ENCODE measurements at regions not wholly inside any gene's neighbourhood (a gene's known extent, or its start where the extent isn't known, plus 50 kb on each side); places are given as distances from the start of the nearest gene placed in this dataset.

- no peak for TF ChIP-seq CTCF (IDR thresholded peaks at IDR 0.05)
- no peak overlapping the region for H3K4me3 Mint-ChIP-seq (ENCODE audit: unreplicated experiment)
- peaks cover 9% of the 10 kb centered on the region for H3K9me3 Mint-ChIP-seq (ENCODE audit: low read depth)
- no peaks in the 10 kb centered on the region for H3K36me3 Mint-ChIP-seq (ENCODE audit: low read depth)
- DNase-seq (ENCODE audit: low spot score): no peak
- no peaks in the 10 kb centered on the region for H3K27me3 Mint-ChIP-seq (ENCODE audit: low read depth)
- H3K4me1 Mint-ChIP-seq (ENCODE audit: low read depth): no peaks in the 10 kb centered on the region
- H3K27ac Mint-ChIP-seq (ENCODE audit: unreplicated experiment): no peak overlapping the region
Observed at GRCh38 chr3:877001-877400, 215.8 kb upstream of the CNTN6 start.

- Mint-ChIP-seq H3K27me3 (ENCODE audit: low read depth) (no peaks in the 10 kb centered on the region), H3K4me1 (ENCODE audit: low read depth) (no peaks in the 10 kb centered on the region), H3K27ac (ENCODE audit: unreplicated experiment) (no peak overlapping the region), H3K4me3 (ENCODE audit: unreplicated experiment) (no peak overlapping the region), H3K36me3 (ENCODE audit: low read depth) (no peaks in the 10 kb centered on the region), H3K9me3 (ENCODE audit: low read depth) (peaks cover 7% of the 10 kb centered on the region)
- TF ChIP-seq CTCF (IDR thresholded peaks at IDR 0.05): no peak
- DNase-seq (ENCODE audit: low spot score): no peak
Observed at GRCh38 chr3:878746-879145, 214.1 kb upstream of the CNTN6 start.

GRCh38 chr3:880371-880770 is 212.5 kb upstream of the CNTN6 start:
- Mint-ChIP-seq H3K27ac (ENCODE audit: unreplicated experiment) (no peak overlapping the region), H3K27me3 (ENCODE audit: low read depth) (no peaks in the 10 kb centered on the region), H3K4me3 (ENCODE audit: unreplicated experiment) (no peak overlapping the region), H3K36me3 (ENCODE audit: low read depth) (no peaks in the 10 kb centered on the region), H3K9me3 (ENCODE audit: low read depth) (peaks cover 9% of the 10 kb centered on the region), H3K4me1 (ENCODE audit: low read depth) (no peaks in the 10 kb centered on the region)
- no peak for DNase-seq (ENCODE audit: low spot score)
- TF ChIP-seq CTCF (IDR thresholded peaks at IDR 0.05): no peak

GRCh38 chr3:882533-882932 is 210.3 kb upstream of the CNTN6 start:
- Mint-ChIP-seq H3K9me3 (ENCODE audit: low read depth) (peaks cover 9% of the 10 kb centered on the region), H3K4me3 (ENCODE audit: unreplicated experiment) (no peak overlapping the region), H3K36me3 (ENCODE audit: low read depth) (no peaks in the 10 kb centered on the region), H3K27me3 (ENCODE audit: low read depth) (no peaks in the 10 kb centered on the region), H3K4me1 (ENCODE audit: low read depth) (no peaks in the 10 kb centered on the region), H3K27ac (ENCODE audit: unreplicated experiment) (no peak overlapping the region)
- no peak for DNase-seq (ENCODE audit: low spot score)
- TF ChIP-seq CTCF (IDR thresholded peaks at IDR 0.05): no peak

- H3K9me3 Mint-ChIP-seq (ENCODE audit: low read depth): peaks cover 16% of the 10 kb centered on the region
- no peaks in the 10 kb centered on the region for H3K27me3 Mint-ChIP-seq (ENCODE audit: low read depth)
- no peak overlapping the region for H3K27ac Mint-ChIP-seq (ENCODE audit: unreplicated experiment)
- H3K36me3 Mint-ChIP-seq (ENCODE audit: low read depth): no peaks in the 10 kb centered on the region
- H3K4me1 Mint-ChIP-seq (ENCODE audit: low read depth): no peaks in the 10 kb centered on the region
- no peak overlapping the region for H3K4me3 Mint-ChIP-seq (ENCODE audit: unreplicated experiment)
- TF ChIP-seq CTCF (IDR thresholded peaks at IDR 0.05): peak; percentile 83
- no peak for DNase-seq (ENCODE audit: low spot score)
Observed at GRCh38 chr3:901953-902778, 190.7 kb upstream of the CNTN6 start.
